ENCODE measurements at regions not wholly inside any gene's neighbourhood (a gene's known extent, or its start where the extent isn't known, plus 50 kb on each side); places are given as distances from the start of the nearest gene placed in this dataset.

DNA sequence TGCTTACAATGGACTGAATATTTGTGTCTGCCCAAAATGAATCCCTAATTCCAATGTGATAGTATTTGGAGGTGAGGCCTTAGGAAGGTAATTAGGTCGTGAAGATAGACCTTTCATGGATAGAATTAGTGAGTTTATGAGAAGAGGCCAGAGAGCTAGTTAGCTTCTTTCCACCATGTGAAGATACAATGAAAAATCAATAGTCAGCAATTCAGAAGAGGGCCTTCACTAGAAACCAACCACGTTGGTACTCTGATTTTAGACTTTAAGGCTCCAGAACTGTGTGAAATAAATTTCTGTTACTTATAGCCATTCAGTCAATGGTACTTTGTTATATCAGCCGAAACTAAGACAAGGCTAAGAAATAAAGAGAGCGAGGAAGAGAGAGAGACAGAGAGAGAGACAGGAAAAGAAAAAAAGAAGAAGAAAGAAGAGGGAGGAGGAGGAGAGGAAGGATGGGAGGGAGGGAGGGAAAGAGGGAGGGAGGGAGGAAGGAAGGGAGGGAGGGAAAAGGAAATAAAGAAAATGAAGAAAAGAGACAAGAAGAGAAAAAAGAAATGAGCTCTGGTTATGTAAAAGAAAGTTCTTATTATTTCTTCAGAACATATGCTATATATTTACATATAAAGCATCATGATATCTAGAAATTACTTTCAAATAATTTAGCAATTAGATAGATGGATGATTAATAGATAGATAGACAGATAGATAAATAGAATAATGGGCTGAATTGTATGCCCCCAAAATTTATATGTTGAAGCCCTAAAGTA, 1725.3 kb downstream of the EFNA5 start:
- TF ChIP-seq, protein P1, sequence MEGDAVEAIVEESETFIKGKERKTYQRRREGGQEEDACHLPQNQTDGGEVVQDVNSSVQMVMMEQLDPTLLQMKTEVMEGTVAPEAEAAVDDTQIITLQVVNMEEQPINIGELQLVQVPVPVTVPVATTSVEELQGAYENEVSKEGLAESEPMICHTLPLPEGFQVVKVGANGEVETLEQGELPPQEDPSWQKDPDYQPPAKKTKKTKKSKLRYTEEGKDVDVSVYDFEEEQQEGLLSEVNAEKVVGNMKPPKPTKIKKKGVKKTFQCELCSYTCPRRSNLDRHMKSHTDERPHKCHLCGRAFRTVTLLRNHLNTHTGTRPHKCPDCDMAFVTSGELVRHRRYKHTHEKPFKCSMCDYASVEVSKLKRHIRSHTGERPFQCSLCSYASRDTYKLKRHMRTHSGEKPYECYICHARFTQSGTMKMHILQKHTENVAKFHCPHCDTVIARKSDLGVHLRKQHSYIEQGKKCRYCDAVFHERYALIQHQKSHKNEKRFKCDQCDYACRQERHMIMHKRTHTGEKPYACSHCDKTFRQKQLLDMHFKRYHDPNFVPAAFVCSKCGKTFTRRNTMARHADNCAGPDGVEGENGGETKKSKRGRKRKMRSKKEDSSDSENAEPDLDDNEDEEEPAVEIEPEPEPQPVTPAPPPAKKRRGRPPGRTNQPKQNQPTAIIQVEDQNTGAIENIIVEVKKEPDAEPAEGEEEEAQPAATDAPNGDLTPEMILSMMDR (IDR thresholded peaks at IDR 0.05) = no peak
- TF ChIP-seq EZH2 (IDR thresholded peaks at IDR 0.05; ENCODE audit: borderline replicate concordance, insufficient read depth, low read depth, low read length, poor library complexity, severe bottlenecking) = no peak
